ENCODE measurements at regions not wholly inside any gene's neighbourhood (a gene's known extent, or its start where the extent isn't known, plus 50 kb on each side); places are given as distances from the start of the nearest gene placed in this dataset.

DNA sequence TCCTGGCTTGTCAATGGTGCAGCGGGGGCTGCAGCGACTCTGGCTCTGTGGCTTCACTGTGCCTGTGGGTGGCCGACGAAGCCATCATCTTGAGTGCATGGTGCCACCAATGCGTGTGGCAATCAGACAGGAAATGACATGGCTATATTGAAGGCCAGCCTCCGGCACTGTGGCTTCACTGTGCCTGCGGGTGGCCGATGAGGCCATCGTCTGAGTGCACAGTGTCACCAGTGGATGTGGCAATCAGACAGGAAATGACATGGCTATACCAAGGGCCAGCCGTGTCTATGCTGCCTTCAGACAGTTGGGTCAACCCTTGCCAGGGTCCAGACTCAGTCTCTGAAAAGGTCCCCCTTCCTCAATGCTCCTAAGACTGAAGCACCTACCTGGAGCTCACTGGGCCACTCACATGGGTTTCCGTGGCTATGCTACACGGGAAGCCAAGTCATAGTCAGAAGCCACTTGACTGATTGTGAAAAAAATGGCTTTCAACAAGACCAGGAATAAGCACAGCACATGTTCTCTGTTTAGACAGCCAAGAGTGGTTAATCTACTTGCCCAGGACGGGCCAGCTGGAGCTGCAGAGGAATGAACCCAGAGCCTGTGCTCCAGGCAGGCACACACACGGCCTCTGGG is 67.5 kb upstream of the S1PR3 start:
- Mint-ChIP-seq H3K4me1 (no peaks in the 10 kb centered on the region), H3K9me3 (peaks cover 14% of the 10 kb centered on the region), H3K27ac (no peak overlapping the region), H3K27me3 (ENCODE audit: low read depth) (peaks cover 3% of the 10 kb centered on the region), H3K36me3 (peaks cover 12% of the 10 kb centered on the region), H3K4me3 (no peak overlapping the region)
- CTCF ChIA-PET, result no interaction called here
- TF ChIP-seq, protein P1, sequence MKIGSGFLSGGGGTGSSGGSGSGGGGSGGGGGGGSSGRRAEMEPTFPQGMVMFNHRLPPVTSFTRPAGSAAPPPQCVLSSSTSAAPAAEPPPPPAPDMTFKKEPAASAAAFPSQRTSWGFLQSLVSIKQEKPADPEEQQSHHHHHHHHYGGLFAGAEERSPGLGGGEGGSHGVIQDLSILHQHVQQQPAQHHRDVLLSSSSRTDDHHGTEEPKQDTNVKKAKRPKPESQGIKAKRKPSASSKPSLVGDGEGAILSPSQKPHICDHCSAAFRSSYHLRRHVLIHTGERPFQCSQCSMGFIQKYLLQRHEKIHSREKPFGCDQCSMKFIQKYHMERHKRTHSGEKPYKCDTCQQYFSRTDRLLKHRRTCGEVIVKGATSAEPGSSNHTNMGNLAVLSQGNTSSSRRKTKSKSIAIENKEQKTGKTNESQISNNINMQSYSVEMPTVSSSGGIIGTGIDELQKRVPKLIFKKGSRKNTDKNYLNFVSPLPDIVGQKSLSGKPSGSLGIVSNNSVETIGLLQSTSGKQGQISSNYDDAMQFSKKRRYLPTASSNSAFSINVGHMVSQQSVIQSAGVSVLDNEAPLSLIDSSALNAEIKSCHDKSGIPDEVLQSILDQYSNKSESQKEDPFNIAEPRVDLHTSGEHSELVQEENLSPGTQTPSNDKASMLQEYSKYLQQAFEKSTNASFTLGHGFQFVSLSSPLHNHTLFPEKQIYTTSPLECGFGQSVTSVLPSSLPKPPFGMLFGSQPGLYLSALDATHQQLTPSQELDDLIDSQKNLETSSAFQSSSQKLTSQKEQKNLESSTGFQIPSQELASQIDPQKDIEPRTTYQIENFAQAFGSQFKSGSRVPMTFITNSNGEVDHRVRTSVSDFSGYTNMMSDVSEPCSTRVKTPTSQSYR (CRISPR knock-in tag; IDR thresholded peaks at IDR 0.05), result no peak
- TF ChIP-seq TEAD1 (CRISPR knock-in tag; IDR thresholded peaks at IDR 0.05) (no peak), GABPB1 (CRISPR knock-in tag; IDR thresholded peaks at IDR 0.05) (no peak), ZNF317 (CRISPR knock-in tag; IDR thresholded peaks at IDR 0.05; ENCODE audit: borderline replicate concordance, low read depth) (no peak), ESRRA (CRISPR knock-in tag; IDR thresholded peaks at IDR 0.05; ENCODE audit: borderline replicate concordance) (no peak), EMX1 (CRISPR knock-in tag; IDR thresholded peaks at IDR 0.05) (no peak), TEAD4 (CRISPR knock-in tag; IDR thresholded peaks at IDR 0.05) (no peak), MXD4 (CRISPR knock-in tag; IDR thresholded peaks at IDR 0.05; ENCODE audit: borderline replicate concordance) (no peak), JUN (CRISPR knock-in tag; IDR thresholded peaks at IDR 0.05) (no peak), CBFB (CRISPR knock-in tag; IDR thresholded peaks at IDR 0.05; ENCODE audit: low read depth) (no peak), ZNF121 (CRISPR knock-in tag; IDR thresholded peaks at IDR 0.05) (no peak), SMAD3 (CRISPR knock-in tag; IDR thresholded peaks at IDR 0.05; ENCODE audit: borderline replicate concordance) (no peak), ZNF138 (CRISPR knock-in tag; conservative IDR thresholded peaks at IDR 0.05) (no peak), ZNF416 (CRISPR knock-in tag; IDR thresholded peaks at IDR 0.05) (no peak), ZNF232 (CRISPR knock-in tag; IDR thresholded peaks at IDR 0.05) (no peak), MYBL2 (CRISPR knock-in tag; IDR thresholded peaks at IDR 0.05) (no peak)
- TF ChIP-seq, protein P2, sequence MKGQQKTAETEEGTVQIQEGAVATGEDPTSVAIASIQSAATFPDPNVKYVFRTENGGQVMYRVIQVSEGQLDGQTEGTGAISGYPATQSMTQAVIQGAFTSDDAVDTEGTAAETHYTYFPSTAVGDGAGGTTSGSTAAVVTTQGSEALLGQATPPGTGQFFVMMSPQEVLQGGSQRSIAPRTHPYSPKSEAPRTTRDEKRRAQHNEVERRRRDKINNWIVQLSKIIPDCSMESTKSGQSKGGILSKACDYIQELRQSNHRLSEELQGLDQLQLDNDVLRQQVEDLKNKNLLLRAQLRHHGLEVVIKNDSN (CRISPR knock-in tag; IDR thresholded peaks at IDR 0.05), result no peak
- TF ChIP-seq, protein P3, sequence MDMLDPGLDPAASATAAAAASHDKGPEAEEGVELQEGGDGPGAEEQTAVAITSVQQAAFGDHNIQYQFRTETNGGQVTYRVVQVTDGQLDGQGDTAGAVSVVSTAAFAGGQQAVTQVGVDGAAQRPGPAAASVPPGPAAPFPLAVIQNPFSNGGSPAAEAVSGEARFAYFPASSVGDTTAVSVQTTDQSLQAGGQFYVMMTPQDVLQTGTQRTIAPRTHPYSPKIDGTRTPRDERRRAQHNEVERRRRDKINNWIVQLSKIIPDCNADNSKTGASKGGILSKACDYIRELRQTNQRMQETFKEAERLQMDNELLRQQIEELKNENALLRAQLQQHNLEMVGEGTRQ (CRISPR knock-in tag; IDR thresholded peaks at IDR 0.05), result no peak
- TF ChIP-seq, protein P4, sequence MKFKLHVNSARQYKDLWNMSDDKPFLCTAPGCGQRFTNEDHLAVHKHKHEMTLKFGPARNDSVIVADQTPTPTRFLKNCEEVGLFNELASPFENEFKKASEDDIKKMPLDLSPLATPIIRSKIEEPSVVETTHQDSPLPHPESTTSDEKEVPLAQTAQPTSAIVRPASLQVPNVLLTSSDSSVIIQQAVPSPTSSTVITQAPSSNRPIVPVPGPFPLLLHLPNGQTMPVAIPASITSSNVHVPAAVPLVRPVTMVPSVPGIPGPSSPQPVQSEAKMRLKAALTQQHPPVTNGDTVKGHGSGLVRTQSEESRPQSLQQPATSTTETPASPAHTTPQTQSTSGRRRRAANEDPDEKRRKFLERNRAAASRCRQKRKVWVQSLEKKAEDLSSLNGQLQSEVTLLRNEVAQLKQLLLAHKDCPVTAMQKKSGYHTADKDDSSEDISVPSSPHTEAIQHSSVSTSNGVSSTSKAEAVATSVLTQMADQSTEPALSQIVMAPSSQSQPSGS (CRISPR knock-in tag; IDR thresholded peaks at IDR 0.05; ENCODE audit: borderline replicate concordance, low read depth), result no peak
- TF ChIP-seq, protein P5, sequence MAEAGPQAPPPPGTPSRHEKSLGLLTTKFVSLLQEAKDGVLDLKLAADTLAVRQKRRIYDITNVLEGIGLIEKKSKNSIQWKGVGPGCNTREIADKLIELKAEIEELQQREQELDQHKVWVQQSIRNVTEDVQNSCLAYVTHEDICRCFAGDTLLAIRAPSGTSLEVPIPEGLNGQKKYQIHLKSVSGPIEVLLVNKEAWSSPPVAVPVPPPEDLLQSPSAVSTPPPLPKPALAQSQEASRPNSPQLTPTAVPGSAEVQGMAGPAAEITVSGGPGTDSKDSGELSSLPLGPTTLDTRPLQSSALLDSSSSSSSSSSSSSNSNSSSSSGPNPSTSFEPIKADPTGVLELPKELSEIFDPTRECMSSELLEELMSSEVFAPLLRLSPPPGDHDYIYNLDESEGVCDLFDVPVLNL (CRISPR knock-in tag; IDR thresholded peaks at IDR 0.05; ENCODE audit: borderline replicate concordance, low read depth), result no peak
- ATAC-seq (no peak), DNase-seq (ENCODE audit: low spot score) (no peak)
- POLR2A ChIA-PET, result no interaction called here

DNA sequence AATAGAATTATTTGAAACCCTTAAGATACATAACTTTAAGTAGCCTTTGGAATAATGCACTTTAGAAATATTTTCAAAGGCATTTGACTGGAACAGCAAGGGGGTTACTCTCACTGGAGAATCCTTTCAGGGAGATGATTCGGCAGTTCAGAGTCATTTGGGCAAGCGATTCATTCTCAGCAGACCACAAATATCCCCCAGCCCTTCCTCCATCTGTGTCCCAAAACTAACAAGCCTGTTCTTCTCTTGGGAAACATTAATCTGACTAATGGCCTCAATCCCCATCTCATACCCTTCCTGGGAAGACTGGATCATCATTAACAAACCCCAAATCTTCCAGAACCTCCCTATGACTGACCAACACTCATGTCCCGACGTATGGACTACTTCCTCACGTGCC is 65.8 kb upstream of the S1PR3 start:
- Mint-ChIP-seq H3K27me3 (ENCODE audit: low read depth) (no peaks in the 10 kb centered on the region; the same call in 1 of the 2 replicates), H3K36me3 (no peaks in the 10 kb centered on the region), H3K4me1 (no peaks in the 10 kb centered on the region), H3K9me3 (peaks cover 3% of the 10 kb centered on the region), H3K27ac (no peak overlapping the region; the same call in 1 of the 2 replicates), H3K4me3 (no peak overlapping the region)
- ChIA-PET CTCF (no interaction called here), POLR2A (no interaction called here)
- ATAC-seq, result no peak
- no peak for DNase-seq (ENCODE audit: low spot score)
- TF ChIP-seq TCF7 (CRISPR knock-in tag; IDR thresholded peaks at IDR 0.05; ENCODE audit: low read depth), result no peak
- TF ChIP-seq, protein P6, sequence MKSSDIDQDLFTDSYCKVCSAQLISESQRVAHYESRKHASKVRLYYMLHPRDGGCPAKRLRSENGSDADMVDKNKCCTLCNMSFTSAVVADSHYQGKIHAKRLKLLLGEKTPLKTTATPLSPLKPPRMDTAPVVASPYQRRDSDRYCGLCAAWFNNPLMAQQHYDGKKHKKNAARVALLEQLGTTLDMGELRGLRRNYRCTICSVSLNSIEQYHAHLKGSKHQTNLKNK (CRISPR knock-in tag; IDR thresholded peaks at IDR 0.05), result no peak
- TF ChIP-seq, protein P7, sequence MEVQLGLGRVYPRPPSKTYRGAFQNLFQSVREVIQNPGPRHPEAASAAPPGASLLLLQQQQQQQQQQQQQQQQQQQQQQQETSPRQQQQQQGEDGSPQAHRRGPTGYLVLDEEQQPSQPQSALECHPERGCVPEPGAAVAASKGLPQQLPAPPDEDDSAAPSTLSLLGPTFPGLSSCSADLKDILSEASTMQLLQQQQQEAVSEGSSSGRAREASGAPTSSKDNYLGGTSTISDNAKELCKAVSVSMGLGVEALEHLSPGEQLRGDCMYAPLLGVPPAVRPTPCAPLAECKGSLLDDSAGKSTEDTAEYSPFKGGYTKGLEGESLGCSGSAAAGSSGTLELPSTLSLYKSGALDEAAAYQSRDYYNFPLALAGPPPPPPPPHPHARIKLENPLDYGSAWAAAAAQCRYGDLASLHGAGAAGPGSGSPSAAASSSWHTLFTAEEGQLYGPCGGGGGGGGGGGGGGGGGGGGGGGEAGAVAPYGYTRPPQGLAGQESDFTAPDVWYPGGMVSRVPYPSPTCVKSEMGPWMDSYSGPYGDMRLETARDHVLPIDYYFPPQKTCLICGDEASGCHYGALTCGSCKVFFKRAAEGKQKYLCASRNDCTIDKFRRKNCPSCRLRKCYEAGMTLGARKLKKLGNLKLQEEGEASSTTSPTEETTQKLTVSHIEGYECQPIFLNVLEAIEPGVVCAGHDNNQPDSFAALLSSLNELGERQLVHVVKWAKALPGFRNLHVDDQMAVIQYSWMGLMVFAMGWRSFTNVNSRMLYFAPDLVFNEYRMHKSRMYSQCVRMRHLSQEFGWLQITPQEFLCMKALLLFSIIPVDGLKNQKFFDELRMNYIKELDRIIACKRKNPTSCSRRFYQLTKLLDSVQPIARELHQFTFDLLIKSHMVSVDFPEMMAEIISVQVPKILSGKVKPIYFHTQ (CRISPR knock-in tag; IDR thresholded peaks at IDR 0.05), result no peak
- TF ChIP-seq, protein P8, sequence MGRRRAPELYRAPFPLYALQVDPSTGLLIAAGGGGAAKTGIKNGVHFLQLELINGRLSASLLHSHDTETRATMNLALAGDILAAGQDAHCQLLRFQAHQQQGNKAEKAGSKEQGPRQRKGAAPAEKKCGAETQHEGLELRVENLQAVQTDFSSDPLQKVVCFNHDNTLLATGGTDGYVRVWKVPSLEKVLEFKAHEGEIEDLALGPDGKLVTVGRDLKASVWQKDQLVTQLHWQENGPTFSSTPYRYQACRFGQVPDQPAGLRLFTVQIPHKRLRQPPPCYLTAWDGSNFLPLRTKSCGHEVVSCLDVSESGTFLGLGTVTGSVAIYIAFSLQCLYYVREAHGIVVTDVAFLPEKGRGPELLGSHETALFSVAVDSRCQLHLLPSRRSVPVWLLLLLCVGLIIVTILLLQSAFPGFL (CRISPR knock-in tag; IDR thresholded peaks at IDR 0.05; ENCODE audit: borderline replicate concordance), result no peak

Measured in WTC11 (cell line).